Prostate gland (tissue), 2 donors: ENCODE measurements at regions not wholly inside any gene's neighbourhood (a gene's known extent, or its start where the extent isn't known, plus 50 kb on each side); places are given as distances from the start of the nearest gene placed in this dataset.

Experiments
- CTCF ChIP-seq, 4 experiments: fragments of 200-600 bp in 2 of 4; fragments of 450-650 bp in 2 of 4; sonication (generic) in 2 of 4; IDR thresholded peaks; 1 replicate in 3 of 4; 2 replicates in 1 of 4; pipeline ENCODE4 v1.5.1; 2016 to 2019; ENCODE audit warnings: antibody characterized with exemption in 4 of 4, mild to moderate bottlenecking in 2 of 4, moderate library complexity in 2 of 4
- POLR2A ChIP-seq: fragments of 450-650 bp; IDR thresholded peaks from one replicate; pipeline ENCODE4 v1.6.1; 2016; ENCODE audit warnings: antibody characterized with exemption, mild to moderate bottlenecking
- POLR2AphosphoS5 ChIP-seq: sonication (generic); formaldehyde crosslinking; IDR thresholded peaks from one replicate; pipeline ENCODE4 v1.6.1; 2017; ENCODE audit warnings: antibody characterized with exemption

- TF ChIP-seq CTCF (IDR thresholded peaks at IDR 0.05): no peak
- no peak for TF ChIP-seq POLR2A
- no peak for TF ChIP-seq POLR2AphosphoS5
Observed at GRCh38 chr12:104852102-104852501, 106.0 kb downstream of the SLC41A2 start.
